SHP77 (cell line): ENCODE measurements at regions not wholly inside any gene's neighbourhood (a gene's known extent, or its start where the extent isn't known, plus 50 kb on each side); places are given as distances from the start of the nearest gene placed in this dataset.

Source experiments
- DNase-seq, 2 experiments: peaks; one replicate each; lab custom pipeline; 2025; lab: John Stamatoyannopoulos, UW

- no peak for DNase-seq
These were observed 204.9 kb upstream of the GAS1 start for GRCh38 chr9:87152256-87152655.

GRCh38 chr9:87156247-87156646 lies 208.9 kb upstream of the GAS1 start:
- no peak for DNase-seq

- DNase-seq = no peak
These were observed 210.2 kb upstream of the GAS1 start for GRCh38 chr9:87157366-87158031.

- no peak for DNase-seq
These were observed 211.5 kb upstream of the GAS1 start for GRCh38 chr9:87158765-87159164.

GRCh38 chr9:87160148-87161102 lies 213.1 kb upstream of the GAS1 start:
- no peak for DNase-seq

GRCh38 chr9:87167161-87167560 lies 219.9 kb upstream of the GAS1 start:
- no peak for DNase-seq

DNA sequence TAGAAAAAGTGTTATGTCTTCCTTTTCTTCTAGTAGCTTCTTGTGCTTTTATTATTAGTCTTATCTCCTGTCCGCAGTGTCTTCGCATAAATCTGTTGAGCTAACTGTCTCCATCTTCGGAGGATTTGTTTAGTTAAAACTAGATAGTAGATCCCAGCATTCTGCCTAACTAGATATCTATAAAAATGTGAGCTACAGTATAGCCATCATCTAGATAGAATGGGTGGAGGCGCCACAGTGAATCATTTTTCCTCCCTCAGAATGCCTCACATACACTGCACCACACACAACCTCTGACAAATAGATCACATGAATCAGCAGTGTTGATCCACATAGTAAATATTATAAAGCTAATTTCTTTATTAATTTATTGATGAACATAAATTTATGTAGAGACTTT lies 220.3 kb upstream of the GAS1 start:
- no peak for DNase-seq

DNA sequence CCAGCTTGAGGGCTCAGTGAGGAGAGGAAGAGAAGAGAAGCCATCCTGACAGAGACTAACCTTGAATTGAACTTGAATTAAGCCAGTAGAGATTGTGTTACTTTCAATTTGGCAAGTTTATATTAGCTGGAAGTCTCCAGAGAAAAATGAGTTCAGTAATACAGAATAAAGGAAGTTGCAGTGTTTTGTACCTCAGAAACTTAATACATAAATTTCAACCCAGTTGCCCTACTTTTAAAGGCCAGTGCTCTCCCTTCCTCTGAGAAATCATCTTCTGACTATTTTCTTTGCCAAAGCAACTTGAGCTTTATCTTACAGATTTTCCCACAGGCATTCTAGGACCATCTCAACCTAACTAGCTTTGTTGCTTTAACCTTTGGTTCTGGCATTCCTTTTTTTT lies 231.0 kb upstream of the GAS1 start:
- no peak for DNase-seq

GRCh38 chr9:87179553-87180340 lies 232.4 kb upstream of the GAS1 start:
- no peak for DNase-seq

GRCh38 chr9:87180361-87180760 lies 233.1 kb upstream of the GAS1 start:
- DNase-seq = no peak

DNA sequence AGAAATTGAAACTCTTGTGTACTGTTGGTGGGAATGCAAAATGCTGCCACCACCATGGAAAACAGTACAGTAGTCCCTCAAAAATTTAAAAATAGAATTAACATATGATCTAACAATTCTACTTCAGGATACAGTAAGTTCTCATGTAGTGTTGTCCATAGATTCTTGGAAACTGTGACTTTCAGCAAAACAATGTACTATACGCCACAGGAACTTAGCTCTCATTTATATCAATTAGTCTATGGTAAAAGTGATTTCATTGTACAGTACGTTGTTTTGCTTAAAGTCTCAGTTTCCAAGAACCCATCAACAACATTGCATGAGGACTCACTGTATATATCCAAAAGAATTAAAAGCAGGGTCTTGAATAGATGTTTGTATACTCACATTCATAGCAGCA lies 233.5 kb upstream of the GAS1 start:
- no peak for DNase-seq

DNA sequence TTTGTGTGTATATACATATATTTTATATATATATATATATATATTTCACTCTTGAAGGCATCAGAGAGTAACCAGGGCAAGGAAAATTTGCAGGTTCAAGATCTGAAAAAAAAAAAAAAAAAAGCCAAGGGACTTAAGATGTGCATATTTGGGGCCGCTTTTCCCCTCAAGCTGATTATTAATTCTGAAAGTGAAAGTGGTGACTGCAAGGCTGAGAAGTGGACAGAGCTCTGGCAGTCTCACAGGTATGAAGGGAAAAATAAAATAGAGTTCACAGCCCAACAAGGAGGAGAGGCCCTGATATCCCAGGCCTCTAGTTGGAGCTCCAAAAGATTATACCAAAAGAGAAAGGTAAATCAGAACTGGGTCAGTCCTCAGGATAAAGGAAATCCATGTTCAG lies 234.4 kb upstream of the GAS1 start:
- no peak for DNase-seq

DNA sequence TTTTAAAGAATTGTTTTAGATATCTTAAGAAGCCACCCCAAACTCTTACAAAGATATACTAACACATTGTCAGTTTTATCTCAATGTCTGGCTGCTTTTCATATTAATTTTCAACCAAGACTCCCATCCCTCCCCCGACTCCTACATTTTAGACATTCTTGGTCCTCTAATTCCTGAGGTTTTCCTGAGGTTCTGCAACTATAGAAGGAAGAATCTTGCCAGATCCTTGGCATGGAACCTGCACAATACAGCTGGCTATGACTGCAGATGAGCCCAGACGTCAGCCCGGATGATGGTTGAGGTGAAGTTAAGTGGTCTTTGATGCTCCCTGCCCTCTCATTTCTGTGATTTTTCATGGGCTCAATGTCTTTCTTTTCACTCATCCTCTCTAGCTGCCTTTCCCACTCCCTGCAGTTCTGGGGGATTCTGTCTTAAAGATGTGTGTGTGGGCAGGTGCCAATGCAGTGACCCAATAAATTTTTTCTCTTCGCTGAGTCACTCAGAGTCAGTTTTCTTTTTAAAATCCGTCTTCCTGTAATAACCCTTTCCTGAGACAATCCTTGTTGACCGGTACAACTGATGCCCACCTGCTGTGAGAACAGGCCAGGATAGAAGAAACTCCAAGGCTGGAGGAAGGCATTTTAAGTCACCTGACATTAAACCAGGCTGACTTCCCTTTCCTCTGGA lies 237.8 kb upstream of the GAS1 start:
- DNase-seq = no peak

- no peak for DNase-seq
These were observed 240.3 kb upstream of the GAS1 start for GRCh38 chr9:87187656-87188055.

DNA sequence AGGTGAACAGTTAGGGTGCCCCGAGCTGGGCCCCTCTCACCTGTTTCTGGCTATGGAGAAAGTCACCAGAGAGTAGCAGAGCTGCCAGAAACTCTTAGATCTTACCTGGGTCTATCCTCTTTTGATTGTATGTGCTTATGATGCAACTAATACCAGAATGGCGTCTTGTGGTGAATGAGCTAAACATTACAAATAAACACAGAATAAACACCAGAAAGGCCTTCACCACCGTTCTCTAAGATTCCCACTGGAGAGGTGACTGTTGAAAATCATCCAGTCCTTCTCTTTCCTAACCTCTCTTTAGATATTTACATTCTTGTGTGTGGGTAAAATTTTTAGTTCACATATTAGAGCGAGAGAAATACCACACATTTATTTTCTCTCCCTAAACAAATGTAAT lies 241.7 kb upstream of the GAS1 start:
- no peak for DNase-seq

DNA sequence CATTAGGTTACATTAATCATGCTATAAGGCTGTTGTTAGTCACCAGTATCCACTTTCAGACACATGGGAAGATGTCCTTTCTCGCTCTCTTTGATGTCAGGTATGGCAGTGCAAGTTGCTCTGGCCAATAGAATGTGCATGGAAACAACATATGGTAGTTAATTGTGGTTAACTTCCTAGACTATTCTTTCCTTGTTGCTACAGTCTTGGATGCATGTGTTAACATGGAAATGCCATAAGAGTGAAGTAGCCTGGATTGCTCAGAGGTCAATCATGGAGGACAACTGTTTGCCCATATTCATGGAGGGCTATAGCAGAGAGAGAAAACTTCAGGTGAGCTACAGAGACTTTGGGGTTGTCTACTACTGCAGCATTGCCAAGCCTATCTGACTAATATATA lies 245.8 kb upstream of the GAS1 start:
- no peak for DNase-seq

DNA sequence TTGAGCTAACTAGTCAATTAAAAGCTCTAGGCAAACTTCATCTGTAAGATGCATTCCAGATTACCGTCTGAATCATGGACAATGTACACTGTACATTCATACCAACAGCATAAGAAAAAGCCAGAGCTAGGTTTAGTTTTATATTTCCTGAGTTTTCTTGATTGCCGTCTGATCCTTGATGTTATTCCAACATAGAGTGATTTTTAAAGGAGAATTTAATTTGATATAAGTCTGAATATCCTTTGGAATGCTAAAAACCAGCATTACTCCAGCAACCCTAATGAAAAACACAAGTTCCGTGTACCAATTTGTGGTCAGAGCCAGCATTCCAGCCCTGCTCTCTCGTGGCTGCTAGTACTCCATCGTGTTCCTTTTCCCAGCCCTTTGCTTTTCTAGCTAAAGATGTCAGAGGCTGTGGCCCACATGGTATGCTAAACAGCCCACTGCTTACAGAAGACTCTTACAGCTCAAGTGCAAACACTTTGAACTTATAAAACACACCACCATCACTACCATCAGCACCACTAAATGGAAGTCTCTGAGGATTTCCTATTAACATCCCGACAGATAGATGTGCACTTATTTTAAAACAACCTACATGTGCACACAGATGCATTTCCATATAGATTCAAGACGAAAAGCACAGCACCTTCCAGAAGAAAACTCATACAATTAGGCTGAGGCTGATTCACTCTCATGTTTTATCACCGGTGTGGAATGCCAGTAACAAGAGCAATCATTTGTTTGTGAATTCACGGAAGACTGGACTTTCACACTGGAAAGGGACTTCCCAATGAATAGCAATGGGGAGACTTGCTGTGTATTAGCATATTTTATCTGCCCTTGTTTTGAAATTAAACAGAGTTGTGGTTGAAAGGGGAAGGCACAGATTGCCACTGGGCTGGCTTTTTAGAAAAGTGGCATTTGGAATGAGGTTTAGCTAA lies 246.9 kb upstream of the GAS1 start:
- no peak for DNase-seq

DNA sequence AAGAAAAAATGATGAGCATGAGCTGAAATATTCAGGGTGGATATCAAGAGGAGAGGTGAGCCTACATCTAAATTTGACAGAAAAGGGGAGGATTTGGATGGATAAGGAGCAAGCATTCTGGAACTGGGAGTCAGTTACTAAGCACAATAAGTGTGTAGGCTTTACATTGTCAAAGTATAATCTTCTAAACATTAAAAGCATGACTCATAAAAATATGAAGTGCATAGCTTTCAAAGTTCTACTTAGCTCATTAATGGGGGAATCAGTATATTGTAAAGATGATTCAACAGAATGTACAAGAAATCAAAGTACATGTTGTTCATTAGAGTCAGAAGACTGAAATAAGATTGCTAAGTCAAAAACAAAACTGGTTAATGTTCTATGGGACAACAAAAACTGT lies 248.0 kb upstream of the GAS1 start:
- DNase-seq = no peak

- DNase-seq = no peak
These were observed 250.2 kb upstream of the GAS1 start for GRCh38 chr9:87197349-87198130.

DNA sequence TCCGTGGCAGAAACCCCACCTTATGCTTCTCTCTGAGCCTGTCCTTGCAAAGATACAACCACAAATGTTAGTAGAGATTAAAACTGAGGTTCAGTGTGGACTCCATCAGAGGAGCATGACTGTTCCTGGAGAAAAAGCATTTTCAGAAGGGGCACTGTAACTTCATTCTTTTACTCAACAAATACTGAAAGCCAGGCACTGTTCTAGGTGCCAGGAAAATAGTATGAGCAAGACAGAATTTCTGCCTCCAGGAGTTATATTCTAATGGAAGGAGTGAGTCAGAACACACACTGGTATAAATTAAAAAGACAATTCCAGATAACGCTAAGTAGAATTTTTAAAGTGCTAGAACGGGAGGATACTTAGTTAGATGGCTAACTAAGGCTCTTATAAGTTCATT lies 251.4 kb upstream of the GAS1 start:
- DNase-seq = no peak
